Natural killer cell (primary cell): ENCODE measurements at regions not wholly inside any gene's neighbourhood (a gene's known extent, or its start where the extent isn't known, plus 50 kb on each side); places are given as distances from the start of the nearest gene placed in this dataset.

Source experiments
- ATAC-seq, 3 donors: fragments of 150-1000 bp in 2 of 3; fragments of 200-7000 bp in 1 of 3; cut with Tn5 transposase; 1 replicate in 1 of 3; 2 replicates in 2 of 3; pipeline ENCODE4 v1.10.0; 2021; ENCODE audit warnings: mild to moderate bottlenecking in 2 of 3, moderate library complexity in 2 of 3
- DNase-seq, 2 donors: peaks; one replicate each; pipeline versions ENCODE4 v3.0.0 to v3.0.0-alpha.2; 2013 to 2021; ENCODE audit warnings: mixed read lengths in 1 of 2
- H3K27ac ChIP-seq: one replicate; pipeline ENCODE4 v1.5.1; 2013; ENCODE audit warnings: mild to moderate bottlenecking, low read length
- H3K27me3 ChIP-seq: one replicate; pipeline ENCODE4 v1.6.1; 2013; ENCODE audit warnings: low read length; ENCODE audit not compliant: control insufficient read depth, insufficient read depth
- H3K36me3 ChIP-seq: one replicate; pipeline ENCODE4 v1.6.1; 2013; ENCODE audit warnings: low read length; ENCODE audit not compliant: control insufficient read depth, insufficient read depth
- H3K4me1 ChIP-seq: one replicate; pipeline ENCODE4 v1.6.1; 2013; ENCODE audit warnings: low read length; ENCODE audit not compliant: control insufficient read depth, insufficient read depth
- H3K4me3 ChIP-seq: one replicate; pipeline ENCODE4 v1.5.1; 2013; ENCODE audit warnings: low read length
- H3K9me3 ChIP-seq: one replicate; pipeline ENCODE4 v1.6.1; 2013; ENCODE audit warnings: low read length; ENCODE audit not compliant: control insufficient read depth, insufficient read depth
- H3K27ac Mint-ChIP-seq, 2 donors: one replicate each; pipeline ENCODE4 v1.8.0; 2022; ENCODE audit warnings: mild to moderate bottlenecking in 2 of 2, mixed read lengths in 2 of 2, moderate library complexity in 1 of 2
- H3K27me3 Mint-ChIP-seq, 2 donors: one replicate each; pipeline ENCODE4 v1.8.0; 2022; ENCODE audit warnings: low read depth in 2 of 2, mixed read lengths in 2 of 2
- H3K36me3 Mint-ChIP-seq: one replicate; pipeline ENCODE4 v1.8.0; 2022; ENCODE audit warnings: mixed read lengths
- H3K4me1 Mint-ChIP-seq, 2 donors: one replicate each; pipeline ENCODE4 v1.8.0; 2022; ENCODE audit warnings: mixed read lengths in 2 of 2
- H3K4me3 Mint-ChIP-seq: one replicate; pipeline ENCODE4 v1.8.0; 2022; ENCODE audit warnings: mild to moderate bottlenecking, moderate library complexity, mixed read lengths
- H3K9me3 Mint-ChIP-seq, 2 donors: one replicate each; pipeline ENCODE4 v1.8.0; 2022; ENCODE audit warnings: mixed read lengths in 2 of 2
- WGBS: methylation state at CpG from one replicate; pipeline ENCODE4 v1.1.7; 2013; ENCODE audit warnings: missing lambda C conversion rate; ENCODE audit not compliant: insufficient coverage; 5-methylcytosine and 5-hydroxymethylcytosine counted together
- intact Hi-C: fragments of 100-400 bp; cut with micrococcal nuclease; formaldehyde crosslinking; loops from one replicate; pipeline ENCODE4 v1.14.2; 2022
- TF ChIP-seq, protein P1 (sequence below): fragments of 200-600 bp; IDR thresholded peaks from one replicate; pipeline ENCODE4 v1.8.0; 2022; ENCODE audit warnings: antibody characterized with exemption

DNA sequence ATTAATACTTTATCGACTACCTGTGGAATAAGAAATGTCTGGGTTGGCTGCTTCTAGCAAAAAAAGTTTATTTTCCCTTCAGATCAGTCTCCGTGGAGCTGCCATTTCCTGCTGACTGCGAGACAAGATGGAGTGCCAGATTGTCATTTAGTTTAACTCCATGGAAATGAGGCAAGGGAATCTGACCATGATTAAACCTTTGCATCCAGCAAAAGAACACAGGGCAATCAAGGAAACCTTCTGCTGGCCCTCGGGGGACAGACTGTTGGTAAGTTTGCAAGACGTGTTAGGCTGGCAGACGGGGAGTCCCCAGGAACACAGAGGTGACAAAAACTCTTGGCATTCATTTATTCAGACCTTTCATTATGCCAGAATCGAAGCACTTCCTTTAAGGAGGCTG lies 52.2 kb upstream of the SPACA1 start:
- Mint-ChIP-seq H3K27me3 (peaks cover 7 to 15% of the 10 kb centered on the region in 2 donors), H3K4me1 (no peaks in the 10 kb centered on the region), H3K27ac (no peak overlapping the region), H3K9me3 (no peaks in the 10 kb centered on the region), H3K4me3 (no peak overlapping the region), H3K36me3 (no peaks in the 10 kb centered on the region)
- Histone ChIP-seq H3K27ac (no peak overlapping the region), H3K36me3 (no peaks in the 10 kb centered on the region), H3K4me1 (no peaks in the 10 kb centered on the region), H3K27me3 (no peaks in the 10 kb centered on the region), H3K4me3 (no peak overlapping the region), H3K9me3 (no peaks in the 10 kb centered on the region)
- TF ChIP-seq, protein P1, sequence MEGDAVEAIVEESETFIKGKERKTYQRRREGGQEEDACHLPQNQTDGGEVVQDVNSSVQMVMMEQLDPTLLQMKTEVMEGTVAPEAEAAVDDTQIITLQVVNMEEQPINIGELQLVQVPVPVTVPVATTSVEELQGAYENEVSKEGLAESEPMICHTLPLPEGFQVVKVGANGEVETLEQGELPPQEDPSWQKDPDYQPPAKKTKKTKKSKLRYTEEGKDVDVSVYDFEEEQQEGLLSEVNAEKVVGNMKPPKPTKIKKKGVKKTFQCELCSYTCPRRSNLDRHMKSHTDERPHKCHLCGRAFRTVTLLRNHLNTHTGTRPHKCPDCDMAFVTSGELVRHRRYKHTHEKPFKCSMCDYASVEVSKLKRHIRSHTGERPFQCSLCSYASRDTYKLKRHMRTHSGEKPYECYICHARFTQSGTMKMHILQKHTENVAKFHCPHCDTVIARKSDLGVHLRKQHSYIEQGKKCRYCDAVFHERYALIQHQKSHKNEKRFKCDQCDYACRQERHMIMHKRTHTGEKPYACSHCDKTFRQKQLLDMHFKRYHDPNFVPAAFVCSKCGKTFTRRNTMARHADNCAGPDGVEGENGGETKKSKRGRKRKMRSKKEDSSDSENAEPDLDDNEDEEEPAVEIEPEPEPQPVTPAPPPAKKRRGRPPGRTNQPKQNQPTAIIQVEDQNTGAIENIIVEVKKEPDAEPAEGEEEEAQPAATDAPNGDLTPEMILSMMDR = no peak
- no peak for DNase-seq
- WGBS = 54% methylated on average over 7 of the region's 7 CpGs
- intact Hi-C loops = no loop called here
- no peak for ATAC-seq

DNA sequence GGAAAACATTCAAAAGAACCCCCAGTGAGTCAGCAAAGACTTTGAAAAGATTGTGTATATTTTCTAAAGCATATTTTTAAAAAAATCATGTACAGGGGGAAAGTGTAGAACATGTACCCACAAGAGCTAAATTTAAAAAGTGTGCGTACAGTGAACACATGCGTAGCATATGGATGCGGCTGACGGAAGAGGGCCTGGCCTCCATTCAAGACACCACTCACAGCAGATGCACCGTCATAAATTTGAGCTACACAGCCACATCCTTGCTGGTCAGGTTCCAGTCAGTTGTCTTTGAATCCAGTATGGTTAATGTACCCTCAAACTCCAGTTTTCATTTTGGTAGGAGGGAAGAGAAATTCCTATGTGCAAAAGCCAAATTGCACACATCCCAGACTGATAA lies 54.3 kb upstream of the SPACA1 start:
- no peaks in the 10 kb centered on the region for H3K27me3 ChIP-seq
- no peaks in the 10 kb centered on the region for H3K36me3 ChIP-seq
- Mint-ChIP-seq H3K9me3 (no peaks in the 10 kb centered on the region), H3K27ac (no peak overlapping the region), H3K4me1 (no peaks in the 10 kb centered on the region), H3K27me3 (peaks cover 9 to 24% of the 10 kb centered on the region in 2 donors), H3K36me3 (no peaks in the 10 kb centered on the region), H3K4me3 (no peak overlapping the region)
- intact Hi-C loops = no loop called here
- H3K9me3 ChIP-seq = no peaks in the 10 kb centered on the region
- 95% methylated on average over 5 of the region's 5 CpGs for WGBS
- DNase-seq (no peak), ATAC-seq (no peak)
- H3K27ac ChIP-seq = no peak overlapping the region
- H3K4me1 ChIP-seq = no peaks in the 10 kb centered on the region
- TF ChIP-seq, protein P1 = no peak
- H3K4me3 ChIP-seq = no peak overlapping the region

DNA sequence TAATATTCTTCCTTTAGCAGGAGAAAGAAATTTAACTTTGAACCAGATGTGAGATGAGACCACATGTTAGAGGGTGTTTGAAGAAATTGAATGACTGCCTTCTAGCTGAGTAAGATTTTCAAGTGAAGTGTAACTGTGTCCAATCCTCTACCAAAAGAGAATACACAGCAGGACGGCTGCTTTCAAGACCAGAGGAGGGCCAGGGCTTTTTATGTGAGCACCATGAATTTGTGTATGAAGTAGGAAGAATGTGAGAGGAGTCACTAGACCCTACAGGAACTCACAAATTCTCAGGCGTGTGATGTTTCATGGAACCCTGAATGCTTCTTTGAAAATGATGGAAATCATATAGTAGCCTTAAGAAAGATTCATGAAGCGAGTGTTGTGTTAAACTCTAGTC lies 56.8 kb upstream of the SPACA1 start:
- Mint-ChIP-seq H3K27ac (no peak overlapping the region), H3K27me3 (peaks cover 9 to 32% of the 10 kb centered on the region in 2 donors), H3K4me1 (no peaks in the 10 kb centered on the region), H3K4me3 (no peak overlapping the region), H3K36me3 (no peaks in the 10 kb centered on the region), H3K9me3 (no peaks in the 10 kb centered on the region)
- TF ChIP-seq, protein P1 = no peak
- 83% methylated on average over 3 of the region's 3 CpGs for WGBS
- DNase-seq (no peak), ATAC-seq (no peak)
- Histone ChIP-seq H3K4me1 (no peaks in the 10 kb centered on the region), H3K27ac (no peak overlapping the region), H3K4me3 (no peak overlapping the region), H3K27me3 (no peaks in the 10 kb centered on the region), H3K36me3 (no peaks in the 10 kb centered on the region), H3K9me3 (no peaks in the 10 kb centered on the region)
- intact Hi-C loops = no loop called here

DNA sequence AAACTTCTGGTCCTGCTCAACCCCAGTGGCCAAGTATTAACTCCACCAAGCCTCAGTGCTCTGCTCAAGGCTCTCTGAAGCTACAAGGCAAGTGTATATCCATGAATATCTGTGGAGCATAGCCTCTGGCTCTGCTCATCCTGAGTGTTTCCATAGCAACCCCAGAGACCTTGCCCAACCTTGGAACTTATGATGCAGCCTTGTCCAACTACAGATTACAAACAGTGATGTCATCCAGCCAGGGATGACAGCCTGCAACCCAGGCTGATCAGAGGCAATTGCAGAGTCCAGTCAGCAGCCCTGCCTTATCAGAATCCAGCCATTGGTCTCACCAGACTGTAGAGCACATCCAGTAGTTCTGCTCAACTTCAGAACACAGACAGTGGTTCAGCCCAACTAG lies 65.5 kb upstream of the SPACA1 start:
- TF ChIP-seq, protein P1 = no peak
- Mint-ChIP-seq H3K27me3 (peaks cover 19 to 60% of the 10 kb centered on the region in 2 donors), H3K4me3 (no peak overlapping the region), H3K4me1 (no peaks in the 10 kb centered on the region), H3K27ac (no peak overlapping the region), H3K9me3 (peaks cover 0 to 2% of the 10 kb centered on the region in 2 donors), H3K36me3 (no peaks in the 10 kb centered on the region)
- Histone ChIP-seq H3K36me3 (no peaks in the 10 kb centered on the region), H3K4me3 (no peak overlapping the region), H3K4me1 (no peaks in the 10 kb centered on the region), H3K27me3 (no peaks in the 10 kb centered on the region), H3K27ac (no peak overlapping the region), H3K9me3 (no peaks in the 10 kb centered on the region)
- intact Hi-C loops = no loop called here
- DNase-seq (no peak), ATAC-seq (no peak)
